C4-2B (cell line): ENCODE measurements at regions not wholly inside any gene's neighbourhood (a gene's known extent, or its start where the extent isn't known, plus 50 kb on each side); places are given as distances from the start of the nearest gene placed in this dataset.

Experiments
- ZFX ChIP-seq: fragments of 450-650 bp; IDR thresholded peaks from 2 replicates; pipeline ENCODE4 v1.6.1; 2017
- TF ChIP-seq, protein P1 (sequence below): fragments of 450-650 bp; conservative IDR thresholded peaks from 2 replicates; pipeline ENCODE4 v1.5.1; 2017; ENCODE audit warnings: mild to moderate bottlenecking

DNA sequence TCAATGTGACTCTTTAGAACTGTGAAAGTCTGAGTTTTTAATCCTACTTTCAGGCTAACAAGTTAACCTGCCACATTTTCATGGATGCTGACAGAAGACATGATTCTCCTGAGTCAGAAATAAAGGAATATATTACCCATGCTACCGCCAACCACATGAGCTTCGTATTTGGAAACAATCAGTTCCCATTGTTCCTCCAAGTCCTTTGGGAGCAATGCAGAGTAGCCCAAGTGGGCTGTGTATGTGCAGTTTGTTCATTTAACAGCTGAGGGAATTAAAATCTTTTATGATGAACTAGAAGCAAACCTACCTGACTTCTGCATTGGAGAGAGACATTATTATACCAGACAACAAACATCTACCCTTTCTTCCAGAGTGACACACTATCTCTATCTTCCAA lies 169.3 kb upstream of the BET1 start:
- TF ChIP-seq, protein P1, sequence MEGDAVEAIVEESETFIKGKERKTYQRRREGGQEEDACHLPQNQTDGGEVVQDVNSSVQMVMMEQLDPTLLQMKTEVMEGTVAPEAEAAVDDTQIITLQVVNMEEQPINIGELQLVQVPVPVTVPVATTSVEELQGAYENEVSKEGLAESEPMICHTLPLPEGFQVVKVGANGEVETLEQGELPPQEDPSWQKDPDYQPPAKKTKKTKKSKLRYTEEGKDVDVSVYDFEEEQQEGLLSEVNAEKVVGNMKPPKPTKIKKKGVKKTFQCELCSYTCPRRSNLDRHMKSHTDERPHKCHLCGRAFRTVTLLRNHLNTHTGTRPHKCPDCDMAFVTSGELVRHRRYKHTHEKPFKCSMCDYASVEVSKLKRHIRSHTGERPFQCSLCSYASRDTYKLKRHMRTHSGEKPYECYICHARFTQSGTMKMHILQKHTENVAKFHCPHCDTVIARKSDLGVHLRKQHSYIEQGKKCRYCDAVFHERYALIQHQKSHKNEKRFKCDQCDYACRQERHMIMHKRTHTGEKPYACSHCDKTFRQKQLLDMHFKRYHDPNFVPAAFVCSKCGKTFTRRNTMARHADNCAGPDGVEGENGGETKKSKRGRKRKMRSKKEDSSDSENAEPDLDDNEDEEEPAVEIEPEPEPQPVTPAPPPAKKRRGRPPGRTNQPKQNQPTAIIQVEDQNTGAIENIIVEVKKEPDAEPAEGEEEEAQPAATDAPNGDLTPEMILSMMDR, result no peak
- no peak for TF ChIP-seq ZFX
